H1 (cell line): ENCODE measurements at regions not wholly inside any gene's neighbourhood (a gene's known extent, or its start where the extent isn't known, plus 50 kb on each side); places are given as distances from the start of the nearest gene placed in this dataset.

Source experiments
- CTCF ChIA-PET: fragments of 300-600 bp; sonication (Branson Sonifier 250); formaldehyde crosslinking; loops from one replicate; lab custom pipeline; 2021; ENCODE audit not compliant: partially characterized antibody; lab: Charles Lee
- POLR2A ChIA-PET: fragments of 300-600 bp; sonication (Branson Sonifier 250); formaldehyde crosslinking; loops from one replicate; lab custom pipeline; 2021; ENCODE audit warnings: inconsistent platforms; ENCODE audit not compliant: partially characterized antibody; lab: Charles Lee
- DNase-seq, 2 experiments: peaks; one replicate each; pipeline versions ENCODE4 v3.0.0 to v3.0.0-alpha.2; 2010 to 2022; ENCODE audit warnings: low spot score in 2 of 2, low read depth in 1 of 2, mixed read lengths in 1 of 2
- FAIRE-seq: peaks from 2 replicates; lab custom pipeline; 2011; peaks lifted over from hg19 to GRCh38; lab: Jason Lieb, UNC
- H2AFZ ChIP-seq: 2 replicates; pipeline ENCODE4 v1.8.1; 2012; ENCODE audit warnings: low read length, inconsistent platforms
- H2AK5ac ChIP-seq: 2 replicates; pipeline ENCODE4 v1.6.1; 2013; ENCODE audit warnings: low read depth, low read length
- H2BK120ac ChIP-seq: replicated peaks from 2 replicates; pipeline ENCODE3; 2013; ENCODE audit warnings: low read depth, low read length, inconsistent platforms
- H2BK12ac ChIP-seq: 2 replicates; pipeline ENCODE4 v1.6.1; 2013; ENCODE audit warnings: low read depth, low read length
- H2BK15ac ChIP-seq: 2 replicates; pipeline ENCODE4 v1.6.1; 2013; ENCODE audit warnings: low read length
- H2BK20ac ChIP-seq: 2 replicates; pipeline ENCODE4 v1.6.1; 2013; ENCODE audit warnings: low read length
- H2BK5ac ChIP-seq: 2 replicates; pipeline ENCODE4 v1.6.1; 2013; ENCODE audit warnings: low read depth, low read length
- H3K14ac ChIP-seq: 2 replicates; pipeline ENCODE4 v1.6.1; 2013; ENCODE audit warnings: inconsistent platforms; ENCODE audit not compliant: insufficient read length
- H3K18ac ChIP-seq: 2 replicates; pipeline ENCODE4 v1.6.1; 2013; ENCODE audit warnings: low read length; ENCODE audit errors: extremely low read depth
- H3K23ac ChIP-seq: 2 replicates; pipeline ENCODE4 v1.6.1; 2013; ENCODE audit warnings: inconsistent platforms; ENCODE audit not compliant: insufficient read length
- H3K23me2 ChIP-seq: 2 replicates; pipeline ENCODE4 v1.6.1; 2013; ENCODE audit warnings: low read depth, low read length
- H3K27ac ChIP-seq: 2 replicates; pipeline ENCODE4 v1.6.1; 2011; ENCODE audit warnings: low read depth, low read length, inconsistent platforms
- H3K27me3 ChIP-seq, 4 experiments: replicated peaks in 1 of 4; 1 replicate in 1 of 4; 2 replicates in 3 of 4; pipeline versions ENCODE4 v1.6.1 to v1.8.1; 2011 to 2013; ENCODE audit warnings: low read length in 3 of 4, mild to moderate bottlenecking in 3 of 4, inconsistent platforms in 2 of 4, mixed read lengths in 2 of 4, moderate library complexity in 1 of 4; ENCODE audit not compliant: control insufficient read depth in 3 of 4, insufficient read depth in 3 of 4; ENCODE audit errors: extremely low read depth in 1 of 4
- H3K36me3 ChIP-seq, 4 experiments: 2 replicates each; pipeline versions ENCODE4 v1.6.1 to v1.8.1; 2011 to 2013; ENCODE audit warnings: mild to moderate bottlenecking in 4 of 4, low read length in 3 of 4, moderate library complexity in 2 of 4, control low read depth in 1 of 4, inconsistent platforms in 1 of 4; ENCODE audit not compliant: insufficient read depth in 4 of 4, control insufficient read depth in 2 of 4
- H3K4ac ChIP-seq: replicated peaks from 2 replicates; pipeline ENCODE3; 2013; ENCODE audit warnings: low read length, low read depth, mixed read lengths, inconsistent platforms; ENCODE audit not compliant: insufficient read length
- H3K4me1 ChIP-seq, 4 experiments: replicated peaks in 1 of 4; 1 replicate in 1 of 4; 2 replicates in 3 of 4; pipeline versions ENCODE4 v1.6.1 to v1.8.1; 2011 to 2013; ENCODE audit warnings: low read length in 3 of 4, inconsistent platforms in 2 of 4, mixed read lengths in 1 of 4; ENCODE audit not compliant: insufficient read depth in 4 of 4, control insufficient read depth in 3 of 4
- H3K4me2 ChIP-seq, 2 experiments: 2 replicates each; pipeline versions ENCODE4 v1.6.1 to v1.8.1; 2011 to 2013; ENCODE audit warnings: low read depth in 2 of 2, low read length in 2 of 2, control low read depth in 1 of 2, inconsistent platforms in 1 of 2, mild to moderate bottlenecking in 1 of 2; ENCODE audit not compliant: insufficient read depth in 1 of 2
- H3K4me3 ChIP-seq, 4 experiments: fragments of 200-600, 300-600 bp in 1 of 4; sonication (generic), shearing (Covaris generic), sonication (Bioruptor Twin) in 1 of 4; 2 replicates each; pipeline versions ENCODE4 v1.5.1 to v1.8.1; 2011 to 2016; ENCODE audit warnings: low read length in 4 of 4, low read depth in 3 of 4, control low read depth in 2 of 4, inconsistent platforms in 2 of 4, mild to moderate bottlenecking in 2 of 4, mixed read lengths in 1 of 4, moderate library complexity in 1 of 4; ENCODE audit not compliant: insufficient read depth in 2 of 4; ENCODE audit errors: extremely low read depth in 1 of 4
- H3K56ac ChIP-seq: replicated peaks from 2 replicates; pipeline ENCODE3; 2013; ENCODE audit warnings: low read depth, mild to moderate bottlenecking, mixed read lengths, low read length, inconsistent platforms; ENCODE audit not compliant: insufficient read length
- H3K79me1 ChIP-seq: 2 replicates; pipeline ENCODE4 v1.6.1; 2013; ENCODE audit warnings: low read depth, low read length, control low read depth
- H3K79me2 ChIP-seq, 2 experiments: 2 replicates each; pipeline versions ENCODE4 v1.6.1 to v1.8.1; 2012 to 2013; ENCODE audit warnings: low read length in 2 of 2, mild to moderate bottlenecking in 2 of 2, inconsistent platforms in 1 of 2; ENCODE audit not compliant: insufficient read depth in 2 of 2, control insufficient read depth in 1 of 2
- H3K9ac ChIP-seq, 4 experiments: replicated peaks in 1 of 4; 1 replicate in 1 of 4; 2 replicates in 3 of 4; pipeline versions ENCODE4 v1.6.1 to v1.8.1; 2011 to 2013; ENCODE audit warnings: low read depth in 3 of 4, low read length in 3 of 4, control low read depth in 2 of 4, mild to moderate bottlenecking in 2 of 4, moderate library complexity in 2 of 4, inconsistent platforms in 1 of 4; ENCODE audit errors: extremely low read depth in 1 of 4
- H3K9me3 ChIP-seq, 2 experiments: 2 replicates each; pipeline versions ENCODE4 v1.6.1 to v1.8.1; 2012 to 2013; ENCODE audit warnings: mild to moderate bottlenecking in 2 of 2, moderate library complexity in 2 of 2, control low read depth in 1 of 2, inconsistent platforms in 1 of 2, low read depth in 1 of 2, low read length in 1 of 2, mixed read lengths in 1 of 2; ENCODE audit not compliant: insufficient read depth in 2 of 2
- H4K20me1 ChIP-seq, 2 experiments: replicated peaks in 1 of 2; 2 replicates each; pipeline versions ENCODE3 to v1.8.1; 2011 to 2013; ENCODE audit warnings: inconsistent platforms in 2 of 2, low read length in 2 of 2, mild to moderate bottlenecking in 1 of 2; ENCODE audit not compliant: insufficient read depth in 2 of 2, control insufficient read depth in 1 of 2
- H4K5ac ChIP-seq: 2 replicates; pipeline ENCODE4 v1.6.1; 2013; ENCODE audit warnings: low read length, low read depth, mixed read lengths, inconsistent platforms; ENCODE audit not compliant: insufficient read length
- H4K8ac ChIP-seq: 2 replicates; pipeline ENCODE4 v1.8.0; 2013; ENCODE audit warnings: mild to moderate bottlenecking, moderate library complexity, low read length, inconsistent platforms; ENCODE audit not compliant: insufficient read depth; ENCODE audit errors: extremely low read depth
- H4K91ac ChIP-seq: replicated peaks from 2 replicates; pipeline ENCODE3; 2013; ENCODE audit warnings: low read length, mixed read lengths, inconsistent platforms; ENCODE audit not compliant: insufficient read length
- CEBPB ChIP-seq: IDR thresholded peaks from 2 replicates; pipeline ENCODE4 v1.6.1; 2012; ENCODE audit warnings: low read depth, low read length
- KDM1A ChIP-seq: fragments of 200-600, 300-600 bp; sonication (generic); IDR thresholded peaks from 2 replicates; pipeline ENCODE4 v1.7.1; 2016; ENCODE audit warnings: mild to moderate bottlenecking, low read length, borderline replicate concordance
- WGBS, 2 experiments: shearing (Covaris generic) in 1 of 2; methylation state at CpG; one replicate each; pipeline versions ENCODE4 v1.1.6 to v1.1.7; 2013 to 2015; ENCODE audit warnings: low lambda C conversion rate in 2 of 2, mixed read lengths in 2 of 2, inconsistent platforms in 1 of 2, low coverage in 1 of 2, missing lambda C conversion rate in 1 of 2; ENCODE audit not compliant: insufficient replicate concordance in 2 of 2, insufficient coverage in 1 of 2, insufficient read length in 1 of 2; ENCODE audit errors: extremely low coverage in 1 of 2, missing lambda C conversion rate in 1 of 2; 5-methylcytosine and 5-hydroxymethylcytosine counted together

GRCh38 chr11:44380820-44381219 is 70.9 kb upstream of the ALX4 start:
- H3K14ac ChIP-seq: no peak overlapping the region
- no peaks in the 10 kb centered on the region for H3K79me2 ChIP-seq
- no peak overlapping the region for H3K18ac ChIP-seq
- H2BK15ac ChIP-seq: no peak overlapping the region
- WGBS, 2 experiments: 85% methylated on average over 7 of the region's 7 CpGs; no CpG with 5 or more reads in 1 of the 2 experiments
- H3K27ac ChIP-seq: no peak overlapping the region
- no peaks in the 10 kb centered on the region; a peak in 3 of 7 replicates for H3K27me3 ChIP-seq
- no peak overlapping the region for H3K4me3 ChIP-seq
- H2AFZ ChIP-seq: no peak overlapping the region
- no peaks in the 10 kb centered on the region for H3K9me3 ChIP-seq
- no peak overlapping the region for H2BK20ac ChIP-seq
- H4K8ac ChIP-seq: no peak overlapping the region
- no peak overlapping the region for H3K9ac ChIP-seq
- H2BK12ac ChIP-seq: no peak overlapping the region
- H3K23me2 ChIP-seq: no peaks in the 10 kb centered on the region
- no peak overlapping the region for H3K56ac ChIP-seq
- no peaks in the 10 kb centered on the region for H3K4me1 ChIP-seq
- H2BK5ac ChIP-seq: no peak overlapping the region
- CTCF ChIA-PET: no interaction called here
- H3K36me3 ChIP-seq: no peaks in the 10 kb centered on the region
- H3K79me1 ChIP-seq: no peaks in the 10 kb centered on the region
- H3K4me2 ChIP-seq: no peak overlapping the region
- peak; percentile 70; the same call in 1 of the 2 replicates for TF ChIP-seq KDM1A
- TF ChIP-seq CEBPB: no peak
- H3K23ac ChIP-seq: no peak overlapping the region
- DNase-seq (no peak), FAIRE-seq (no peak)
- H4K5ac ChIP-seq: no peak overlapping the region
- H4K20me1 ChIP-seq: no peaks in the 10 kb centered on the region
- H4K91ac ChIP-seq: no peak overlapping the region
- H2AK5ac ChIP-seq: no peak overlapping the region
- POLR2A ChIA-PET: no interaction called here
- no peak overlapping the region for H3K4ac ChIP-seq
- no peak overlapping the region for H2BK120ac ChIP-seq
